CD14-positive monocyte (primary cell): ENCODE measurements at regions not wholly inside any gene's neighbourhood (a gene's known extent, or its start where the extent isn't known, plus 50 kb on each side); places are given as distances from the start of the nearest gene placed in this dataset.

Experiments
- DNase-seq, 3 donors: peaks; one replicate each; pipeline ENCODE4 v3.0.0-alpha.2; 2011 to 2022
- H2AFZ ChIP-seq: 2 replicates; pipeline ENCODE4 v1.6.0; 2012; ENCODE audit warnings: mild to moderate bottlenecking, low read depth, low read length, inconsistent platforms; ENCODE audit not compliant: insufficient read depth, poor library complexity, severe bottlenecking
- H3K27ac ChIP-seq, 2 donors: 1 replicate in 1 of 2; 2 replicates in 1 of 2; pipeline ENCODE4 v1.5.1; 2012 to 2013; ENCODE audit warnings: low read length in 2 of 2, control low read depth in 1 of 2, inconsistent platforms in 1 of 2, low read depth in 1 of 2, mild to moderate bottlenecking in 1 of 2
- H3K27me3 ChIP-seq, 2 donors: one replicate each; pipeline versions ENCODE4 v1.6.0 to v1.6.1; 2011 to 2013; ENCODE audit warnings: low read length in 2 of 2; ENCODE audit not compliant: control insufficient read depth in 2 of 2, insufficient read depth in 2 of 2
- H3K36me3 ChIP-seq, 2 donors: replicated peaks in 1 of 2; 1 replicate in 1 of 2; 2 replicates in 1 of 2; pipeline versions ENCODE4 v1.5.1 to v1.6.1; 2012 to 2013; ENCODE audit warnings: low read length in 2 of 2, control low read depth in 1 of 2, inconsistent platforms in 1 of 2, mild to moderate bottlenecking in 1 of 2; ENCODE audit not compliant: insufficient read depth in 2 of 2, control insufficient read depth in 1 of 2
- H3K4me1 ChIP-seq, 2 donors: 1 replicate in 1 of 2; 2 replicates in 1 of 2; pipeline versions ENCODE4 v1.5.1 to v1.6.1; 2012 to 2013; ENCODE audit warnings: low read length in 2 of 2, control low read depth in 1 of 2, inconsistent platforms in 1 of 2, mild to moderate bottlenecking in 1 of 2, moderate library complexity in 1 of 2; ENCODE audit not compliant: insufficient read depth in 2 of 2, control insufficient read depth in 1 of 2
- H3K4me2 ChIP-seq: replicated peaks from 2 replicates; pipeline ENCODE3; 2012; ENCODE audit warnings: low read length, moderate library complexity, mild to moderate bottlenecking; ENCODE audit not compliant: poor library complexity, severe bottlenecking; ENCODE audit errors: extremely low read depth
- H3K4me3 ChIP-seq, 3 experiments: fragments of 200-600 bp in 1 of 3; sonication (generic) in 1 of 3; replicated peaks in 1 of 3; 1 replicate in 2 of 3; 2 replicates in 1 of 3; pipeline ENCODE4 v1.5.1; 2011 to 2013; ENCODE audit warnings: low read length in 3 of 3, mild to moderate bottlenecking in 3 of 3, control low read depth in 2 of 3, low read depth in 2 of 3, inconsistent platforms in 1 of 3, moderate library complexity in 1 of 3
- H3K79me2 ChIP-seq: 2 replicates; pipeline ENCODE4 v1.6.0; 2012; ENCODE audit warnings: mild to moderate bottlenecking, control low read depth, inconsistent platforms, low read length, moderate library complexity; ENCODE audit not compliant: insufficient read depth
- H3K9ac ChIP-seq: 2 replicates; pipeline ENCODE4 v1.6.0; 2017; ENCODE audit warnings: low read length, mild to moderate bottlenecking; ENCODE audit not compliant: insufficient read depth, poor library complexity, severe bottlenecking
- H3K9me3 ChIP-seq, 2 donors: replicated peaks in 1 of 2; 1 replicate in 1 of 2; 2 replicates in 1 of 2; pipeline versions ENCODE4 v1.5.1 to v1.6.1; 2012 to 2013; ENCODE audit warnings: low read length in 2 of 2, control low read depth in 1 of 2; ENCODE audit not compliant: control insufficient read depth in 1 of 2, insufficient read depth in 1 of 2
- H4K20me1 ChIP-seq: 2 replicates; pipeline ENCODE4 v1.6.0; 2012; ENCODE audit warnings: mild to moderate bottlenecking, low read length, control low read depth, moderate library complexity; ENCODE audit not compliant: insufficient read depth
- H3K27ac Mint-ChIP-seq, 7 donors: one replicate each; pipeline ENCODE4 v1.8.0; 2020; ENCODE audit warnings: mild to moderate bottlenecking in 7 of 7, mixed read lengths in 7 of 7, moderate library complexity in 6 of 7, inconsistent platforms in 2 of 7
- H3K27me3 Mint-ChIP-seq, 3 donors: one replicate each; pipeline ENCODE4 v1.8.0; 2021 to 2022; ENCODE audit warnings: low read depth in 3 of 3, mild to moderate bottlenecking in 3 of 3, mixed read lengths in 3 of 3, moderate library complexity in 3 of 3, inconsistent platforms in 1 of 3
- H3K36me3 Mint-ChIP-seq, 2 donors: one replicate each; pipeline ENCODE4 v1.8.0; 2020; ENCODE audit warnings: mixed read lengths in 2 of 2, inconsistent platforms in 1 of 2, mild to moderate bottlenecking in 1 of 2
- H3K4me1 Mint-ChIP-seq: one replicate; pipeline ENCODE4 v1.8.0; 2020; ENCODE audit warnings: mild to moderate bottlenecking, mixed read lengths
- H3K4me3 Mint-ChIP-seq, 2 donors: one replicate each; pipeline ENCODE4 v1.8.0; 2020; ENCODE audit warnings: mild to moderate bottlenecking in 2 of 2, mixed read lengths in 2 of 2, moderate library complexity in 1 of 2
- H3K9me3 Mint-ChIP-seq, 7 donors: one replicate each; pipeline ENCODE4 v1.8.0; 2020 to 2022; ENCODE audit warnings: mixed read lengths in 7 of 7, mild to moderate bottlenecking in 6 of 7, moderate library complexity in 6 of 7, inconsistent platforms in 2 of 7
- WGBS: methylation state at CpG from one replicate; pipeline ENCODE4 v1.1.5; 2013; ENCODE audit warnings: missing lambda C conversion rate; ENCODE audit not compliant: insufficient coverage; 5-methylcytosine and 5-hydroxymethylcytosine counted together
- intact Hi-C, 2 donors: fragments of 100-400 bp; cut with micrococcal nuclease; formaldehyde crosslinking; loops; one replicate each; pipeline versions ENCODE4 v1.15.0 to v1.15.1; 2023
- TF ChIP-seq, protein P1 (sequence below): fragments of 200-600 bp; IDR thresholded peaks from one replicate; pipeline ENCODE4 v1.8.0; 2022; ENCODE audit warnings: antibody characterized with exemption, mild to moderate bottlenecking

DNA sequence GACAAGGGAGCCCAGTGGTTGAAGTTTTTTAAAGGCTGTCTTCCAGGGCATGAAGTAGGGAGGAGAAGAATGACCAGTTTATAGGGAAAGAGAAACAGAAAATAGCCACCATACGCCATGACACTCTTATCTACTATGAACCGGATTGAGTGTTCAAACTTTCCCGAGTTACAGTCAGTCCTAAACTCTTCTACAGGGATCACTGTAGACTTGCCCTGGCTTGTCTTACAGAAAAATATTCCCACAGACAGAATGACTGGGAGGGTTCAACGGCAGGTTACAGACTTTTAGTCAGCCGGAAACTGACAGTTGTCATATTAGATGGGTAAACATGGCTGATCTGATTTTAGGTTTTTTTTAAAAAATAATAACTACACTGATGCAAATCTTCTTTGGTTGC lies 662.5 kb upstream of the SOX9 start:
- H3K9me3 ChIP-seq: no peaks in the 10 kb centered on the region
- 80% methylated on average over 2 of the region's 5 CpGs for WGBS
- no peaks in the 10 kb centered on the region for H3K36me3 ChIP-seq
- intact Hi-C loops: no loop called here
- no peak overlapping the region for H3K4me3 ChIP-seq
- H3K79me2 ChIP-seq: no peaks in the 10 kb centered on the region
- no peak overlapping the region for H3K27ac ChIP-seq
- H2AFZ ChIP-seq: no peak overlapping the region
- no peaks in the 10 kb centered on the region for H4K20me1 ChIP-seq
- TF ChIP-seq, protein P1, sequence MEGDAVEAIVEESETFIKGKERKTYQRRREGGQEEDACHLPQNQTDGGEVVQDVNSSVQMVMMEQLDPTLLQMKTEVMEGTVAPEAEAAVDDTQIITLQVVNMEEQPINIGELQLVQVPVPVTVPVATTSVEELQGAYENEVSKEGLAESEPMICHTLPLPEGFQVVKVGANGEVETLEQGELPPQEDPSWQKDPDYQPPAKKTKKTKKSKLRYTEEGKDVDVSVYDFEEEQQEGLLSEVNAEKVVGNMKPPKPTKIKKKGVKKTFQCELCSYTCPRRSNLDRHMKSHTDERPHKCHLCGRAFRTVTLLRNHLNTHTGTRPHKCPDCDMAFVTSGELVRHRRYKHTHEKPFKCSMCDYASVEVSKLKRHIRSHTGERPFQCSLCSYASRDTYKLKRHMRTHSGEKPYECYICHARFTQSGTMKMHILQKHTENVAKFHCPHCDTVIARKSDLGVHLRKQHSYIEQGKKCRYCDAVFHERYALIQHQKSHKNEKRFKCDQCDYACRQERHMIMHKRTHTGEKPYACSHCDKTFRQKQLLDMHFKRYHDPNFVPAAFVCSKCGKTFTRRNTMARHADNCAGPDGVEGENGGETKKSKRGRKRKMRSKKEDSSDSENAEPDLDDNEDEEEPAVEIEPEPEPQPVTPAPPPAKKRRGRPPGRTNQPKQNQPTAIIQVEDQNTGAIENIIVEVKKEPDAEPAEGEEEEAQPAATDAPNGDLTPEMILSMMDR: no peak
- H3K9ac ChIP-seq: no peak overlapping the region
- no peaks in the 10 kb centered on the region for H3K27me3 ChIP-seq
- H3K4me1 ChIP-seq: no peaks in the 10 kb centered on the region
- Mint-ChIP-seq H3K27me3 (peaks cover 0 to 1% (median 0%) of the 10 kb centered on the region in 3 donors), H3K36me3 (no peaks in the 10 kb centered on the region), H3K4me3 (no peak overlapping the region), H3K9me3 (no peaks in the 10 kb centered on the region), H3K4me1 (no peaks in the 10 kb centered on the region), H3K27ac (no peak overlapping the region)
- H3K4me2 ChIP-seq: no peak overlapping the region
- DNase-seq: no peak

DNA sequence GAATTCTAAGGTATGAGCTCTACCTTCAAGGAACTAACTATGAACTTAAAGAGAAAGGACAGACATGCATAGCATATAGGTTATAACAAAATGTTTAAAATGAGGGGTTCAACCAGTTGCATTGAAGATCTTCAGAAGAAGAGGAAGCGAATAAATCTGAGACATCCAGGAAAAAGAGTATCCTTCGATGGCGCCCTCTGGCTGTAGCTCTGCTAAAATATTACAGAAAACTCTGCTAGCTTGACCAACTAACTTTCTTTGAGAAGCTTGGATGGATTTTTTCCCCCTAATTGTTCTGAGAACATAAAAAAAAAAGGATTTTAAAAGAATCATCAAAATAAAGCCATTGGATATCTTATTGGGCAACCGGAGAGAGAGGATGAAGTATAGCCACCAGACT lies 659.9 kb upstream of the SOX9 start:
- peaks cover 0 to 2% (median 1%) of the 10 kb centered on the region in 3 donors for H3K27me3 Mint-ChIP-seq
- Histone ChIP-seq H3K9me3 (no peaks in the 10 kb centered on the region), H3K27ac (no peak overlapping the region), H3K4me1 (no peaks in the 10 kb centered on the region), H4K20me1 (no peaks in the 10 kb centered on the region), H3K36me3 (no peaks in the 10 kb centered on the region), H3K4me3 (no peak overlapping the region), H3K4me2 (no peak overlapping the region), H2AFZ (no peak overlapping the region), H3K9ac (no peak overlapping the region), H3K27me3 (no peaks in the 10 kb centered on the region), H3K79me2 (no peaks in the 10 kb centered on the region)
- H3K4me3 Mint-ChIP-seq: no peak overlapping the region
- no peak overlapping the region for H3K27ac Mint-ChIP-seq
- no peaks in the 10 kb centered on the region for H3K36me3 Mint-ChIP-seq
- 80% methylated on average over 1 of the region's 4 CpGs for WGBS
- TF ChIP-seq, protein P1: peak; percentile 16
- H3K9me3 Mint-ChIP-seq: no peaks in the 10 kb centered on the region
- H3K4me1 Mint-ChIP-seq: no peaks in the 10 kb centered on the region
- no peak for DNase-seq
- intact Hi-C loops: no loop called here
